ENCODE measurements at regions not wholly inside any gene's neighbourhood (a gene's known extent, or its start where the extent isn't known, plus 50 kb on each side); places are given as distances from the start of the nearest gene placed in this dataset.

GRCh38 chr18:38022234-38022633 is 456.6 kb upstream of the CELF4 start (continued):
- TF ChIP-seq, protein P1, sequence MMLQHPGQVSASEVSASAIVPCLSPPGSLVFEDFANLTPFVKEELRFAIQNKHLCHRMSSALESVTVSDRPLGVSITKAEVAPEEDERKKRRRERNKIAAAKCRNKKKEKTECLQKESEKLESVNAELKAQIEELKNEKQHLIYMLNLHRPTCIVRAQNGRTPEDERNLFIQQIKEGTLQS (IDR thresholded peaks at IDR 0.05; ENCODE audit: borderline replicate concordance, extremely low read depth, low read depth, low read length): no peak
- TF ChIP-seq EGR1 (IDR thresholded peaks at IDR 0.05; ENCODE audit: borderline replicate concordance in 1 of 2, low read depth in 2 of 2, low read length in 2 of 2) (no peak), ZBTB40 (IDR thresholded peaks at IDR 0.05; ENCODE audit: borderline replicate concordance) (no peak), SUPT20H (IDR thresholded peaks at IDR 0.05; ENCODE audit: borderline replicate concordance, control insufficient read depth, low read depth, low read length) (no peak), GATAD2B (conservative IDR thresholded peaks at IDR 0.05; ENCODE audit: low read depth) (no peak), HDAC2 (IDR thresholded peaks at IDR 0.05) (no peak), CHD1 (IDR thresholded peaks at IDR 0.05; ENCODE audit: low read depth, low read length) (no peak)
- TF ChIP-seq, protein P2, sequence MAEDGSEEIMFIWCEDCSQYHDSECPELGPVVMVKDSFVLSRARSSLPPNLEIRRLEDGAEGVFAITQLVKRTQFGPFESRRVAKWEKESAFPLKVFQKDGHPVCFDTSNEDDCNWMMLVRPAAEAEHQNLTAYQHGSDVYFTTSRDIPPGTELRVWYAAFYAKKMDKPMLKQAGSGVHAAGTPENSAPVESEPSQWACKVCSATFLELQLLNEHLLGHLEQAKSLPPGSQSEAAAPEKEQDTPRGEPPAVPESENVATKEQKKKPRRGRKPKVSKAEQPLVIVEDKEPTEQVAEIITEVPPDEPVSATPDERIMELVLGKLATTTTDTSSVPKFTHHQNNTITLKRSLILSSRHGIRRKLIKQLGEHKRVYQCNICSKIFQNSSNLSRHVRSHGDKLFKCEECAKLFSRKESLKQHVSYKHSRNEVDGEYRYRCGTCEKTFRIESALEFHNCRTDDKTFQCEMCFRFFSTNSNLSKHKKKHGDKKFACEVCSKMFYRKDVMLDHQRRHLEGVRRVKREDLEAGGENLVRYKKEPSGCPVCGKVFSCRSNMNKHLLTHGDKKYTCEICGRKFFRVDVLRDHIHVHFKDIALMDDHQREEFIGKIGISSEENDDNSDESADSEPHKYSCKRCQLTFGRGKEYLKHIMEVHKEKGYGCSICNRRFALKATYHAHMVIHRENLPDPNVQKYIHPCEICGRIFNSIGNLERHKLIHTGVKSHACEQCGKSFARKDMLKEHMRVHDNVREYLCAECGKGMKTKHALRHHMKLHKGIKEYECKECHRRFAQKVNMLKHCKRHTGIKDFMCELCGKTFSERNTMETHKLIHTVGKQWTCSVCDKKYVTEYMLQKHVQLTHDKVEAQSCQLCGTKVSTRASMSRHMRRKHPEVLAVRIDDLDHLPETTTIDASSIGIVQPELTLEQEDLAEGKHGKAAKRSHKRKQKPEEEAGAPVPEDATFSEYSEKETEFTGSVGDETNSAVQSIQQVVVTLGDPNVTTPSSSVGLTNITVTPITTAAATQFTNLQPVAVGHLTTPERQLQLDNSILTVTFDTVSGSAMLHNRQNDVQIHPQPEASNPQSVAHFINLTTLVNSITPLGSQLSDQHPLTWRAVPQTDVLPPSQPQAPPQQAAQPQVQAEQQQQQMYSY (CRISPR knock-in tag; IDR thresholded peaks at IDR 0.05): no peak
- TF ChIP-seq, protein P3, sequence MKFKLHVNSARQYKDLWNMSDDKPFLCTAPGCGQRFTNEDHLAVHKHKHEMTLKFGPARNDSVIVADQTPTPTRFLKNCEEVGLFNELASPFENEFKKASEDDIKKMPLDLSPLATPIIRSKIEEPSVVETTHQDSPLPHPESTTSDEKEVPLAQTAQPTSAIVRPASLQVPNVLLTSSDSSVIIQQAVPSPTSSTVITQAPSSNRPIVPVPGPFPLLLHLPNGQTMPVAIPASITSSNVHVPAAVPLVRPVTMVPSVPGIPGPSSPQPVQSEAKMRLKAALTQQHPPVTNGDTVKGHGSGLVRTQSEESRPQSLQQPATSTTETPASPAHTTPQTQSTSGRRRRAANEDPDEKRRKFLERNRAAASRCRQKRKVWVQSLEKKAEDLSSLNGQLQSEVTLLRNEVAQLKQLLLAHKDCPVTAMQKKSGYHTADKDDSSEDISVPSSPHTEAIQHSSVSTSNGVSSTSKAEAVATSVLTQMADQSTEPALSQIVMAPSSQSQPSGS (IDR thresholded peaks at IDR 0.05; ENCODE audit: low read length): no peak

Data from GM12878 (cell line).